ENCODE measurements at regions not wholly inside any gene's neighbourhood (a gene's known extent, or its start where the extent isn't known, plus 50 kb on each side); places are given as distances from the start of the nearest gene placed in this dataset.
A peak's percentile ranks its signal among the peaks of the same experiment; 100 is the strongest.

GRCh38 chr13:69477451-69477850, 630.2 kb upstream of the ATXN8OS start:
- TF ChIP-seq, protein P1, sequence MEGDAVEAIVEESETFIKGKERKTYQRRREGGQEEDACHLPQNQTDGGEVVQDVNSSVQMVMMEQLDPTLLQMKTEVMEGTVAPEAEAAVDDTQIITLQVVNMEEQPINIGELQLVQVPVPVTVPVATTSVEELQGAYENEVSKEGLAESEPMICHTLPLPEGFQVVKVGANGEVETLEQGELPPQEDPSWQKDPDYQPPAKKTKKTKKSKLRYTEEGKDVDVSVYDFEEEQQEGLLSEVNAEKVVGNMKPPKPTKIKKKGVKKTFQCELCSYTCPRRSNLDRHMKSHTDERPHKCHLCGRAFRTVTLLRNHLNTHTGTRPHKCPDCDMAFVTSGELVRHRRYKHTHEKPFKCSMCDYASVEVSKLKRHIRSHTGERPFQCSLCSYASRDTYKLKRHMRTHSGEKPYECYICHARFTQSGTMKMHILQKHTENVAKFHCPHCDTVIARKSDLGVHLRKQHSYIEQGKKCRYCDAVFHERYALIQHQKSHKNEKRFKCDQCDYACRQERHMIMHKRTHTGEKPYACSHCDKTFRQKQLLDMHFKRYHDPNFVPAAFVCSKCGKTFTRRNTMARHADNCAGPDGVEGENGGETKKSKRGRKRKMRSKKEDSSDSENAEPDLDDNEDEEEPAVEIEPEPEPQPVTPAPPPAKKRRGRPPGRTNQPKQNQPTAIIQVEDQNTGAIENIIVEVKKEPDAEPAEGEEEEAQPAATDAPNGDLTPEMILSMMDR (IDR thresholded peaks at IDR 0.05; ENCODE audit: low read depth, low read length): no peak
- Histone ChIP-seq H3K4me1 (peaks cover 9% of the 10 kb centered on the region), H3K27me3 (no peaks in the 10 kb centered on the region), H3K36me3 (no peaks in the 10 kb centered on the region), H3K4me3 (ENCODE audit: low read depth, low read length) (no peak overlapping the region), H3K9me3 (no peaks in the 10 kb centered on the region)
- DNase-seq: no peak

- no peaks in the 10 kb centered on the region for H3K27me3 ChIP-seq
Observed at GRCh38 chr13:69474011-69474685, 633.5 kb upstream of the ATXN8OS start.

DNA sequence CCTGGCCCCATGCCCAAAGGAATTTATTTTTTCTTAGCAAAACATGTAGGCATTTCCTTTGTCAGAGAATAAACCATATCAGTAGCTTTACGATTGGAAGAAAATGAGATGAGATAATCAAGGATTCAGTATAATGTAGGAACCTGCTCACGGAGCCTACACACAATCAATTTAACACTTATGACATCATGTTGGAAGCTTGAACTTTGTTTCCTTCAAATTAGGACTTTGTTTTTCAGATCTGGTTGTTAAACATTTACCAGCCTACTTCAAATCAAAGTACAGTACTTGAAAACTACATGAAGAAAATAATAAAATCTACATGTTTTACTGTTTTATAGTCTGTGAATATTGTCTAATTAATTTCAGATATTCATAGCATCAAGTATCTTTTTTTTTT, 639.0 kb upstream of the ATXN8OS start:
- TF ChIP-seq, protein P1 (IDR thresholded peaks at IDR 0.05; ENCODE audit: low read depth, low read length): no peak
- DNase-seq: no peak
- no peak overlapping the region for H3K4me3 ChIP-seq (ENCODE audit: low read depth, low read length)
- no peaks in the 10 kb centered on the region for H3K27me3 ChIP-seq
- no peaks in the 10 kb centered on the region for H3K9me3 ChIP-seq
- no peaks in the 10 kb centered on the region for H3K36me3 ChIP-seq
- H3K4me1 ChIP-seq: no peaks in the 10 kb centered on the region; the same call in 1 of the 2 replicates

More at GRCh38 chr13:69474011-69474685, 633.5 kb upstream of the ATXN8OS start:
- TF ChIP-seq, protein P1 (IDR thresholded peaks at IDR 0.05; ENCODE audit: low read depth, low read length): no peak
- Histone ChIP-seq H3K36me3 (no peaks in the 10 kb centered on the region), H3K9me3 (no peaks in the 10 kb centered on the region), H3K4me1 (peaks cover 9% of the 10 kb centered on the region), H3K4me3 (ENCODE audit: low read depth, low read length) (no peak overlapping the region)
- DNase-seq: no peak

GRCh38 chr13:69461397-69461796, 646.2 kb upstream of the ATXN8OS start:
- Histone ChIP-seq H3K27me3 (no peaks in the 10 kb centered on the region), H3K4me1 (peaks cover 14% of the 10 kb centered on the region), H3K9me3 (no peaks in the 10 kb centered on the region), H3K4me3 (ENCODE audit: low read depth, low read length) (no peak overlapping the region; the same call in 1 of the 2 replicates), H3K36me3 (no peaks in the 10 kb centered on the region)
- TF ChIP-seq, protein P1 (IDR thresholded peaks at IDR 0.05; ENCODE audit: low read depth, low read length): no peak
- DNase-seq: peak; percentile 42

DNA sequence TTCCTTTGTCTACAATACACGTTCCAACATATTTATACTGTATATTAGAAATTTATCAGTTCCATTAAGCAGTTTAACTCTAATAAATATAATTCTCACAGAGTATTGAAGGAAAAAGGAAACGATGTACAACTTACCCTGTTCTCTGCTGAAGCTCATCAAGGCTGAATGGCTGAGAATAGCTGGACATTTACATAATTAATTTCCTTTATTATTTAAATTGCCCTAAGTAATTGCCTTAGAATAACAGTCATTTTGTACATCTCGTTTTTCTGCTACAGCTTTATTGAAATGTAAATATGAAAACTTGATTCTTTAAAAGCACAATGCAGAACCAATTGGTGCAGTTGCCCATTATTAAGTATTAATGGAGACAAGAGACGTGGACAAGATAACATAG, 648.3 kb upstream of the ATXN8OS start:
- DNase-seq: no peak
- no peaks in the 10 kb centered on the region for H3K27me3 ChIP-seq
- peaks cover 14% of the 10 kb centered on the region for H3K4me1 ChIP-seq
- no peak overlapping the region for H3K4me3 ChIP-seq (ENCODE audit: low read depth, low read length)
- TF ChIP-seq, protein P1 (IDR thresholded peaks at IDR 0.05; ENCODE audit: low read depth, low read length): no peak
- no peaks in the 10 kb centered on the region for H3K9me3 ChIP-seq
- H3K36me3 ChIP-seq: no peaks in the 10 kb centered on the region

DNA sequence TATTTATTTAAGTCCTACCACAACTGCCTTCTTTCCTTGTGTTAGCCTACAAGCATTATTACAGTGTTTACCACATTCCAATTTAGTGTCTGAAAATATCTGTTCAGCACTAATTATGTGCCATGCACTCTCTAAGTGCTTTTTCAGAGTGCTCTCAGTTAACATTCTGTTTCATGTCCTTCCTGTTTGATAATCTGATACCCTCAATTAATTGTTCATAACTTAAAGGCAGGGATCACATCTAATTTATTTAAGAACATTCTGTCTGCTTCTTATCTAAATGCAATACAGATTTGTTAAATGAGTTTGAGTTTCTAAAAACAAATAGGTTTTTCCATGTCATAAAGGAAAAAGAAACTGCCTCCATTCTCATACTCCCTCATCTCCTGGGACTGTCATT, 649.6 kb upstream of the ATXN8OS start:
- TF ChIP-seq, protein P1 (IDR thresholded peaks at IDR 0.05; ENCODE audit: low read depth, low read length): no peak
- Histone ChIP-seq H3K4me3 (ENCODE audit: low read depth, low read length) (no peak overlapping the region), H3K9me3 (no peaks in the 10 kb centered on the region), H3K36me3 (no peaks in the 10 kb centered on the region), H3K4me1 (peaks cover 14% of the 10 kb centered on the region), H3K27me3 (no peaks in the 10 kb centered on the region)
- DNase-seq: no peak
